Hepatocyte (in vitro differentiated cells): ENCODE measurements at regions not wholly inside any gene's neighbourhood (a gene's known extent, or its start where the extent isn't known, plus 50 kb on each side); places are given as distances from the start of the nearest gene placed in this dataset.

Experiments used
- CTCF ChIP-seq: fragments of 200-600 bp; sonication (generic); IDR thresholded peaks from 2 replicates; pipeline ENCODE4 v1.5.1; 2016; ENCODE audit warnings: antibody characterized with exemption, mild to moderate bottlenecking; ENCODE audit not compliant: poor library complexity
- EZH2 ChIP-seq: fragments of 200-600 bp; sonication (generic); IDR thresholded peaks from 2 replicates; pipeline ENCODE4 v1.6.1; 2016; ENCODE audit warnings: antibody characterized with exemption, mild to moderate bottlenecking, borderline replicate concordance

- TF ChIP-seq CTCF (no peak), EZH2 (no peak)
These were observed 248.2 kb upstream of the PMEPA1 start for GRCh38 chr20:57958050-57958420.
